H1 (cell line): ENCODE measurements at regions not wholly inside any gene's neighbourhood (a gene's known extent, or its start where the extent isn't known, plus 50 kb on each side); places are given as distances from the start of the nearest gene placed in this dataset.

ENCODE experiments used
- CTCF ChIA-PET: fragments of 300-600 bp; sonication (Branson Sonifier 250); formaldehyde crosslinking; loops from one replicate; lab custom pipeline; 2021; ENCODE audit not compliant: partially characterized antibody; lab: Charles Lee
- POLR2A ChIA-PET: fragments of 300-600 bp; sonication (Branson Sonifier 250); formaldehyde crosslinking; loops from one replicate; lab custom pipeline; 2021; ENCODE audit warnings: inconsistent platforms; ENCODE audit not compliant: partially characterized antibody; lab: Charles Lee
- DNase-seq, 2 experiments: peaks; one replicate each; pipeline versions ENCODE4 v3.0.0 to v3.0.0-alpha.2; 2010 to 2022; ENCODE audit warnings: low spot score in 2 of 2, low read depth in 1 of 2, mixed read lengths in 1 of 2
- FAIRE-seq: peaks from 2 replicates; lab custom pipeline; 2011; peaks lifted over from hg19 to GRCh38; lab: Jason Lieb, UNC
- H2AFZ ChIP-seq: 2 replicates; pipeline ENCODE4 v1.8.1; 2012; ENCODE audit warnings: low read length, inconsistent platforms
- H2AK5ac ChIP-seq: 2 replicates; pipeline ENCODE4 v1.6.1; 2013; ENCODE audit warnings: low read depth, low read length
- H2BK120ac ChIP-seq: replicated peaks from 2 replicates; pipeline ENCODE3; 2013; ENCODE audit warnings: low read depth, low read length, inconsistent platforms
- H2BK12ac ChIP-seq: 2 replicates; pipeline ENCODE4 v1.6.1; 2013; ENCODE audit warnings: low read depth, low read length
- H2BK15ac ChIP-seq: 2 replicates; pipeline ENCODE4 v1.6.1; 2013; ENCODE audit warnings: low read length
- H2BK20ac ChIP-seq: 2 replicates; pipeline ENCODE4 v1.6.1; 2013; ENCODE audit warnings: low read length
- H2BK5ac ChIP-seq: 2 replicates; pipeline ENCODE4 v1.6.1; 2013; ENCODE audit warnings: low read depth, low read length
- H3K14ac ChIP-seq: 2 replicates; pipeline ENCODE4 v1.6.1; 2013; ENCODE audit warnings: inconsistent platforms; ENCODE audit not compliant: insufficient read length
- H3K18ac ChIP-seq: 2 replicates; pipeline ENCODE4 v1.6.1; 2013; ENCODE audit warnings: low read length; ENCODE audit errors: extremely low read depth
- H3K23ac ChIP-seq: 2 replicates; pipeline ENCODE4 v1.6.1; 2013; ENCODE audit warnings: inconsistent platforms; ENCODE audit not compliant: insufficient read length
- H3K23me2 ChIP-seq: 2 replicates; pipeline ENCODE4 v1.6.1; 2013; ENCODE audit warnings: low read depth, low read length
- H3K27ac ChIP-seq: 2 replicates; pipeline ENCODE4 v1.6.1; 2011; ENCODE audit warnings: low read depth, low read length, inconsistent platforms
- H3K27me3 ChIP-seq, 4 experiments: replicated peaks in 1 of 4; 1 replicate in 1 of 4; 2 replicates in 3 of 4; pipeline versions ENCODE4 v1.6.1 to v1.8.1; 2011 to 2013; ENCODE audit warnings: low read length in 3 of 4, mild to moderate bottlenecking in 3 of 4, inconsistent platforms in 2 of 4, mixed read lengths in 2 of 4, moderate library complexity in 1 of 4; ENCODE audit not compliant: control insufficient read depth in 3 of 4, insufficient read depth in 3 of 4; ENCODE audit errors: extremely low read depth in 1 of 4
- H3K36me3 ChIP-seq, 4 experiments: 2 replicates each; pipeline versions ENCODE4 v1.6.1 to v1.8.1; 2011 to 2013; ENCODE audit warnings: mild to moderate bottlenecking in 4 of 4, low read length in 3 of 4, moderate library complexity in 2 of 4, control low read depth in 1 of 4, inconsistent platforms in 1 of 4; ENCODE audit not compliant: insufficient read depth in 4 of 4, control insufficient read depth in 2 of 4
- H3K4ac ChIP-seq: replicated peaks from 2 replicates; pipeline ENCODE3; 2013; ENCODE audit warnings: low read length, low read depth, mixed read lengths, inconsistent platforms; ENCODE audit not compliant: insufficient read length
- H3K4me1 ChIP-seq, 4 experiments: replicated peaks in 1 of 4; 1 replicate in 1 of 4; 2 replicates in 3 of 4; pipeline versions ENCODE4 v1.6.1 to v1.8.1; 2011 to 2013; ENCODE audit warnings: low read length in 3 of 4, inconsistent platforms in 2 of 4, mixed read lengths in 1 of 4; ENCODE audit not compliant: insufficient read depth in 4 of 4, control insufficient read depth in 3 of 4
- H3K4me2 ChIP-seq, 2 experiments: 2 replicates each; pipeline versions ENCODE4 v1.6.1 to v1.8.1; 2011 to 2013; ENCODE audit warnings: low read depth in 2 of 2, low read length in 2 of 2, control low read depth in 1 of 2, inconsistent platforms in 1 of 2, mild to moderate bottlenecking in 1 of 2; ENCODE audit not compliant: insufficient read depth in 1 of 2
- H3K4me3 ChIP-seq, 4 experiments: fragments of 200-600, 300-600 bp in 1 of 4; sonication (generic), shearing (Covaris generic), sonication (Bioruptor Twin) in 1 of 4; 2 replicates each; pipeline versions ENCODE4 v1.5.1 to v1.8.1; 2011 to 2016; ENCODE audit warnings: low read length in 4 of 4, low read depth in 3 of 4, control low read depth in 2 of 4, inconsistent platforms in 2 of 4, mild to moderate bottlenecking in 2 of 4, mixed read lengths in 1 of 4, moderate library complexity in 1 of 4; ENCODE audit not compliant: insufficient read depth in 2 of 4; ENCODE audit errors: extremely low read depth in 1 of 4
- H3K56ac ChIP-seq: replicated peaks from 2 replicates; pipeline ENCODE3; 2013; ENCODE audit warnings: low read depth, mild to moderate bottlenecking, mixed read lengths, low read length, inconsistent platforms; ENCODE audit not compliant: insufficient read length
- H3K79me1 ChIP-seq: 2 replicates; pipeline ENCODE4 v1.6.1; 2013; ENCODE audit warnings: low read depth, low read length, control low read depth
- H3K79me2 ChIP-seq, 2 experiments: 2 replicates each; pipeline versions ENCODE4 v1.6.1 to v1.8.1; 2012 to 2013; ENCODE audit warnings: low read length in 2 of 2, mild to moderate bottlenecking in 2 of 2, inconsistent platforms in 1 of 2; ENCODE audit not compliant: insufficient read depth in 2 of 2, control insufficient read depth in 1 of 2
- H3K9ac ChIP-seq, 4 experiments: replicated peaks in 1 of 4; 1 replicate in 1 of 4; 2 replicates in 3 of 4; pipeline versions ENCODE4 v1.6.1 to v1.8.1; 2011 to 2013; ENCODE audit warnings: low read depth in 3 of 4, low read length in 3 of 4, control low read depth in 2 of 4, mild to moderate bottlenecking in 2 of 4, moderate library complexity in 2 of 4, inconsistent platforms in 1 of 4; ENCODE audit errors: extremely low read depth in 1 of 4
- H3K9me3 ChIP-seq, 2 experiments: 2 replicates each; pipeline versions ENCODE4 v1.6.1 to v1.8.1; 2012 to 2013; ENCODE audit warnings: mild to moderate bottlenecking in 2 of 2, moderate library complexity in 2 of 2, control low read depth in 1 of 2, inconsistent platforms in 1 of 2, low read depth in 1 of 2, low read length in 1 of 2, mixed read lengths in 1 of 2; ENCODE audit not compliant: insufficient read depth in 2 of 2
- H4K20me1 ChIP-seq, 2 experiments: replicated peaks in 1 of 2; 2 replicates each; pipeline versions ENCODE3 to v1.8.1; 2011 to 2013; ENCODE audit warnings: inconsistent platforms in 2 of 2, low read length in 2 of 2, mild to moderate bottlenecking in 1 of 2; ENCODE audit not compliant: insufficient read depth in 2 of 2, control insufficient read depth in 1 of 2
- H4K5ac ChIP-seq: 2 replicates; pipeline ENCODE4 v1.6.1; 2013; ENCODE audit warnings: low read length, low read depth, mixed read lengths, inconsistent platforms; ENCODE audit not compliant: insufficient read length
- H4K8ac ChIP-seq: 2 replicates; pipeline ENCODE4 v1.8.0; 2013; ENCODE audit warnings: mild to moderate bottlenecking, moderate library complexity, low read length, inconsistent platforms; ENCODE audit not compliant: insufficient read depth; ENCODE audit errors: extremely low read depth
- H4K91ac ChIP-seq: replicated peaks from 2 replicates; pipeline ENCODE3; 2013; ENCODE audit warnings: low read length, mixed read lengths, inconsistent platforms; ENCODE audit not compliant: insufficient read length
- CTCF ChIP-seq, 3 experiments: IDR thresholded peaks; 1 replicate in 2 of 3; 2 replicates in 1 of 3; pipeline versions ENCODE4 v1.5.1 to v1.6.1; 2011; ENCODE audit warnings: low read length in 3 of 3, mild to moderate bottlenecking in 3 of 3, inconsistent platforms in 2 of 3, low read depth in 1 of 3, moderate library complexity in 1 of 3; ENCODE audit not compliant: insufficient read depth in 1 of 3; ENCODE audit errors: control extremely low read depth in 1 of 3
- E2F6 ChIP-seq: IDR thresholded peaks from 2 replicates; pipeline ENCODE4 v1.6.1; 2012; ENCODE audit warnings: inconsistent platforms
- NRF1 ChIP-seq: IDR thresholded peaks from 2 replicates; pipeline ENCODE4 v1.6.1; 2011; ENCODE audit warnings: mild to moderate bottlenecking, low read depth, low read length, improper control_type of control experiment
- RNF2 ChIP-seq: fragments of 200-900, 300-1000 bp; sonication (generic); IDR thresholded peaks from 2 replicates; pipeline ENCODE4 v1.7.1; 2016; ENCODE audit warnings: borderline replicate concordance, low read depth, mild to moderate bottlenecking, antibody characterized with exemption, low read length; ENCODE audit not compliant: poor library complexity, severe bottlenecking; ENCODE audit errors: missing control alignments
- RXRA ChIP-seq: IDR thresholded peaks from 2 replicates; pipeline ENCODE4 v1.6.1; 2011; ENCODE audit warnings: low read depth, mild to moderate bottlenecking, low read length, moderate library complexity; ENCODE audit not compliant: insufficient read depth
- WGBS, 2 experiments: shearing (Covaris generic) in 1 of 2; methylation state at CpG; one replicate each; pipeline versions ENCODE4 v1.1.6 to v1.1.7; 2013 to 2015; ENCODE audit warnings: low lambda C conversion rate in 2 of 2, mixed read lengths in 2 of 2, inconsistent platforms in 1 of 2, low coverage in 1 of 2, missing lambda C conversion rate in 1 of 2; ENCODE audit not compliant: insufficient replicate concordance in 2 of 2, insufficient coverage in 1 of 2, insufficient read length in 1 of 2; ENCODE audit errors: extremely low coverage in 1 of 2, missing lambda C conversion rate in 1 of 2; 5-methylcytosine and 5-hydroxymethylcytosine counted together

GRCh38 chr16:5665834-5666233 lies 568.2 kb upstream of the EEF2KMT start:
- H4K20me1 ChIP-seq: no peaks in the 10 kb centered on the region
- no peak overlapping the region for H4K91ac ChIP-seq
- FAIRE-seq (no peak), DNase-seq (no peak)
- H3K18ac ChIP-seq: no peak overlapping the region
- H3K9ac ChIP-seq: no peak overlapping the region
- no peak overlapping the region for H4K8ac ChIP-seq
- H3K23me2 ChIP-seq: no peaks in the 10 kb centered on the region
- H3K4me3 ChIP-seq: no peak overlapping the region
- no peak overlapping the region for H2AK5ac ChIP-seq
- H3K14ac ChIP-seq: no peak overlapping the region
- H2BK120ac ChIP-seq: no peak overlapping the region
- H3K23ac ChIP-seq: no peak overlapping the region
- 82% methylated on average over 11 of the region's 11 CpGs; no CpG with 5 or more reads in 1 of the 2 experiments for WGBS, 2 experiments
- no peak overlapping the region for H2AFZ ChIP-seq
- no peak overlapping the region for H2BK5ac ChIP-seq
- H3K9me3 ChIP-seq: no peaks in the 10 kb centered on the region
- no peak overlapping the region for H2BK20ac ChIP-seq
- H3K56ac ChIP-seq: no peak overlapping the region
- TF ChIP-seq RXRA (no peak), E2F6 (no peak), RNF2 (no peak), CTCF (IDR thresholded peaks at IDR 0.05; ENCODE audit: control extremely low read depth in 1 of 3, insufficient read depth in 1 of 3, low read depth in 1 of 3, low read length in 3 of 3) (no peak), NRF1 (no peak)
- no peak overlapping the region for H3K27ac ChIP-seq
- H3K4me2 ChIP-seq: no peak overlapping the region
- no peaks in the 10 kb centered on the region for H3K79me2 ChIP-seq
- no peaks in the 10 kb centered on the region for H3K27me3 ChIP-seq
- ChIA-PET POLR2A (no interaction called here), CTCF (interaction anchor here (1.3 to 1.7 kb wide), 2 partner anchors 9 to 16 kb away, joined by 3 to 8 read pairs; no protein-coding TSS in a partner anchor)
- no peak overlapping the region for H3K4ac ChIP-seq
- no peak overlapping the region for H2BK15ac ChIP-seq
- no peaks in the 10 kb centered on the region for H3K79me1 ChIP-seq
- H2BK12ac ChIP-seq: no peak overlapping the region
- no peak overlapping the region for H4K5ac ChIP-seq
- H3K36me3 ChIP-seq: no peaks in the 10 kb centered on the region
- H3K4me1 ChIP-seq: no peaks in the 10 kb centered on the region
